ENCODE measurements at regions not wholly inside any gene's neighbourhood (a gene's known extent, or its start where the extent isn't known, plus 50 kb on each side); places are given as distances from the start of the nearest gene placed in this dataset.

DNA sequence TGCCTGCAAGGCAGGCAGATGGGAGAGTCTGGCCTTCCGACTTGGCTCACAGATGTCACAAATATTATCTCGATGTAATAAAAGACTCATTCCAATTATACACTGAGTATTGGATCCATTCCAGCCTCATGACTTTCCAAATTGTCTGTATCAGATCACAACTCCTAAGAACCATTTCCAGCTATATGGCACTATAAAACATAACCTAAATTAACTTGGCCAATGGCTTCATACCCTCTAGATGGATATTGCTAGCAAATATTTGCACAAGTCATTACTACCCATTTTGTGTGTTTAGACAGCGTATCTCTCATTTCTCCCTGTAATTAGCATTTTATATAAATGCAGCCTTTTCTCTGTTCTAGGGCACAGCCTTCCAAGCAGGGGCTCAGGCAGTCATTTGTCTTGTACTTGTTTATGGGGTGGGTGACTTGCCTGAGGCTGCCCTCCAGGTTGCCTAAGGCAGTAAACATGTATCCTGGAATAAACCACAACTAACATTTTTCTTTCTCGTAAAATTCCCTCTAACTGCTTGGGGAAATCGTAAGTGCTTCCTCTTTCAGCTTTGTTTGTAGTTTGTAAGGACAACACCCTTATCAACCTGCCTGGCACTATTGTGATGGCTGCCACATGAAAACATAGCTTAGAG lies 70.6 kb upstream of the KCNJ6 start:
- TF ChIP-seq CTCF (IDR thresholded peaks at IDR 0.05) (no peak), POLR2AphosphoS5 (IDR thresholded peaks at IDR 0.05; ENCODE audit: insufficient read depth in 1 of 2, low read depth in 1 of 2) (no peak), POLR2A (IDR thresholded peaks at IDR 0.05) (no peak)
